Thyroid gland (tissue), 4 donors: ENCODE measurements at regions not wholly inside any gene's neighbourhood (a gene's known extent, or its start where the extent isn't known, plus 50 kb on each side); places are given as distances from the start of the nearest gene placed in this dataset.

Source experiments
- POLR2A ChIP-seq, 2 donors: fragments of 450-650 bp; IDR thresholded peaks; one replicate each; pipeline ENCODE4 v1.6.1; 2017; ENCODE audit warnings: antibody characterized with exemption in 2 of 2, mild to moderate bottlenecking in 2 of 2, moderate library complexity in 1 of 2
- TF ChIP-seq, protein P1 (sequence below), 6 experiments: fragments of 200-600 bp in 3 of 6; fragments of 450-650 bp in 3 of 6; sonication (generic) in 3 of 6; IDR thresholded peaks; one replicate each; pipeline ENCODE4 v1.5.1; 2016 to 2019; ENCODE audit warnings: antibody characterized with exemption in 6 of 6, mild to moderate bottlenecking in 2 of 6, inconsistent platforms in 1 of 6, moderate library complexity in 1 of 6

DNA sequence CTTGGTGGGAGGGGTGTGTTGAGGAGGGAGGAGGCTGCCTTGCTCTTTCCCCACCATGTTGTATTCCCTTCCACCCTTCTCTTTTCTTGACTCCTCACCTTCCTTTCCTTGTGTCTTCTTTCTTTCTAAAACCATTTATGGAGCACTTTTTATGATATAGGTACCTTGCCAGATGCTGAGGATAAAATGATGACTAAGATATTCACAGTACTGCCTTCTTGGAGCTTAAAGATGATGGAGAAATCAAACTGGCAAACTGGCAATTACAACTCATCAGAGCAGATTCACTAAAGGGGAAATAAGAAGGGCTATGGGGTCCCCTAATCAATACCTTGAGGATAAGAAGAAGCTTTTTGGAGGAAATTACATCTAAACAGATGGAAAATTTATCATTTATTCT, 273.2 kb upstream of the MEF2C start:
- TF ChIP-seq, protein P1, sequence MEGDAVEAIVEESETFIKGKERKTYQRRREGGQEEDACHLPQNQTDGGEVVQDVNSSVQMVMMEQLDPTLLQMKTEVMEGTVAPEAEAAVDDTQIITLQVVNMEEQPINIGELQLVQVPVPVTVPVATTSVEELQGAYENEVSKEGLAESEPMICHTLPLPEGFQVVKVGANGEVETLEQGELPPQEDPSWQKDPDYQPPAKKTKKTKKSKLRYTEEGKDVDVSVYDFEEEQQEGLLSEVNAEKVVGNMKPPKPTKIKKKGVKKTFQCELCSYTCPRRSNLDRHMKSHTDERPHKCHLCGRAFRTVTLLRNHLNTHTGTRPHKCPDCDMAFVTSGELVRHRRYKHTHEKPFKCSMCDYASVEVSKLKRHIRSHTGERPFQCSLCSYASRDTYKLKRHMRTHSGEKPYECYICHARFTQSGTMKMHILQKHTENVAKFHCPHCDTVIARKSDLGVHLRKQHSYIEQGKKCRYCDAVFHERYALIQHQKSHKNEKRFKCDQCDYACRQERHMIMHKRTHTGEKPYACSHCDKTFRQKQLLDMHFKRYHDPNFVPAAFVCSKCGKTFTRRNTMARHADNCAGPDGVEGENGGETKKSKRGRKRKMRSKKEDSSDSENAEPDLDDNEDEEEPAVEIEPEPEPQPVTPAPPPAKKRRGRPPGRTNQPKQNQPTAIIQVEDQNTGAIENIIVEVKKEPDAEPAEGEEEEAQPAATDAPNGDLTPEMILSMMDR (IDR thresholded peaks at IDR 0.05): no peak
- no peak for TF ChIP-seq POLR2A (IDR thresholded peaks at IDR 0.05)
